H1 (cell line): ENCODE measurements at regions not wholly inside any gene's neighbourhood (a gene's known extent, or its start where the extent isn't known, plus 50 kb on each side); places are given as distances from the start of the nearest gene placed in this dataset.

Experiments used
- CTCF ChIA-PET: fragments of 300-600 bp; sonication (Branson Sonifier 250); formaldehyde crosslinking; loops from one replicate; lab custom pipeline; 2021; ENCODE audit not compliant: partially characterized antibody; lab: Charles Lee
- POLR2A ChIA-PET: fragments of 300-600 bp; sonication (Branson Sonifier 250); formaldehyde crosslinking; loops from one replicate; lab custom pipeline; 2021; ENCODE audit warnings: inconsistent platforms; ENCODE audit not compliant: partially characterized antibody; lab: Charles Lee
- DNase-seq, 2 experiments: peaks; one replicate each; pipeline versions ENCODE4 v3.0.0 to v3.0.0-alpha.2; 2010 to 2022; ENCODE audit warnings: low spot score in 2 of 2, low read depth in 1 of 2, mixed read lengths in 1 of 2
- FAIRE-seq: peaks from 2 replicates; lab custom pipeline; 2011; peaks lifted over from hg19 to GRCh38; lab: Jason Lieb, UNC
- H2AFZ ChIP-seq: 2 replicates; pipeline ENCODE4 v1.8.1; 2012; ENCODE audit warnings: low read length, inconsistent platforms
- H2AK5ac ChIP-seq: 2 replicates; pipeline ENCODE4 v1.6.1; 2013; ENCODE audit warnings: low read depth, low read length
- H2BK120ac ChIP-seq: replicated peaks from 2 replicates; pipeline ENCODE3; 2013; ENCODE audit warnings: low read depth, low read length, inconsistent platforms
- H2BK12ac ChIP-seq: 2 replicates; pipeline ENCODE4 v1.6.1; 2013; ENCODE audit warnings: low read depth, low read length
- H2BK15ac ChIP-seq: 2 replicates; pipeline ENCODE4 v1.6.1; 2013; ENCODE audit warnings: low read length
- H2BK20ac ChIP-seq: 2 replicates; pipeline ENCODE4 v1.6.1; 2013; ENCODE audit warnings: low read length
- H2BK5ac ChIP-seq: 2 replicates; pipeline ENCODE4 v1.6.1; 2013; ENCODE audit warnings: low read depth, low read length
- H3K14ac ChIP-seq: 2 replicates; pipeline ENCODE4 v1.6.1; 2013; ENCODE audit warnings: inconsistent platforms; ENCODE audit not compliant: insufficient read length
- H3K18ac ChIP-seq: 2 replicates; pipeline ENCODE4 v1.6.1; 2013; ENCODE audit warnings: low read length; ENCODE audit errors: extremely low read depth
- H3K23ac ChIP-seq: 2 replicates; pipeline ENCODE4 v1.6.1; 2013; ENCODE audit warnings: inconsistent platforms; ENCODE audit not compliant: insufficient read length
- H3K23me2 ChIP-seq: 2 replicates; pipeline ENCODE4 v1.6.1; 2013; ENCODE audit warnings: low read depth, low read length
- H3K27ac ChIP-seq: 2 replicates; pipeline ENCODE4 v1.6.1; 2011; ENCODE audit warnings: low read depth, low read length, inconsistent platforms
- H3K27me3 ChIP-seq, 4 experiments: replicated peaks in 1 of 4; 1 replicate in 1 of 4; 2 replicates in 3 of 4; pipeline versions ENCODE4 v1.6.1 to v1.8.1; 2011 to 2013; ENCODE audit warnings: low read length in 3 of 4, mild to moderate bottlenecking in 3 of 4, inconsistent platforms in 2 of 4, mixed read lengths in 2 of 4, moderate library complexity in 1 of 4; ENCODE audit not compliant: control insufficient read depth in 3 of 4, insufficient read depth in 3 of 4; ENCODE audit errors: extremely low read depth in 1 of 4
- H3K36me3 ChIP-seq, 4 experiments: 2 replicates each; pipeline versions ENCODE4 v1.6.1 to v1.8.1; 2011 to 2013; ENCODE audit warnings: mild to moderate bottlenecking in 4 of 4, low read length in 3 of 4, moderate library complexity in 2 of 4, control low read depth in 1 of 4, inconsistent platforms in 1 of 4; ENCODE audit not compliant: insufficient read depth in 4 of 4, control insufficient read depth in 2 of 4
- H3K4ac ChIP-seq: replicated peaks from 2 replicates; pipeline ENCODE3; 2013; ENCODE audit warnings: low read length, low read depth, mixed read lengths, inconsistent platforms; ENCODE audit not compliant: insufficient read length
- H3K4me1 ChIP-seq, 4 experiments: replicated peaks in 1 of 4; 1 replicate in 1 of 4; 2 replicates in 3 of 4; pipeline versions ENCODE4 v1.6.1 to v1.8.1; 2011 to 2013; ENCODE audit warnings: low read length in 3 of 4, inconsistent platforms in 2 of 4, mixed read lengths in 1 of 4; ENCODE audit not compliant: insufficient read depth in 4 of 4, control insufficient read depth in 3 of 4
- H3K4me2 ChIP-seq, 2 experiments: 2 replicates each; pipeline versions ENCODE4 v1.6.1 to v1.8.1; 2011 to 2013; ENCODE audit warnings: low read depth in 2 of 2, low read length in 2 of 2, control low read depth in 1 of 2, inconsistent platforms in 1 of 2, mild to moderate bottlenecking in 1 of 2; ENCODE audit not compliant: insufficient read depth in 1 of 2
- H3K4me3 ChIP-seq, 4 experiments: fragments of 200-600, 300-600 bp in 1 of 4; sonication (generic), shearing (Covaris generic), sonication (Bioruptor Twin) in 1 of 4; 2 replicates each; pipeline versions ENCODE4 v1.5.1 to v1.8.1; 2011 to 2016; ENCODE audit warnings: low read length in 4 of 4, low read depth in 3 of 4, control low read depth in 2 of 4, inconsistent platforms in 2 of 4, mild to moderate bottlenecking in 2 of 4, mixed read lengths in 1 of 4, moderate library complexity in 1 of 4; ENCODE audit not compliant: insufficient read depth in 2 of 4; ENCODE audit errors: extremely low read depth in 1 of 4
- H3K56ac ChIP-seq: replicated peaks from 2 replicates; pipeline ENCODE3; 2013; ENCODE audit warnings: low read depth, mild to moderate bottlenecking, mixed read lengths, low read length, inconsistent platforms; ENCODE audit not compliant: insufficient read length
- H3K79me1 ChIP-seq: 2 replicates; pipeline ENCODE4 v1.6.1; 2013; ENCODE audit warnings: low read depth, low read length, control low read depth
- H3K79me2 ChIP-seq, 2 experiments: 2 replicates each; pipeline versions ENCODE4 v1.6.1 to v1.8.1; 2012 to 2013; ENCODE audit warnings: low read length in 2 of 2, mild to moderate bottlenecking in 2 of 2, inconsistent platforms in 1 of 2; ENCODE audit not compliant: insufficient read depth in 2 of 2, control insufficient read depth in 1 of 2
- H3K9ac ChIP-seq, 4 experiments: replicated peaks in 1 of 4; 1 replicate in 1 of 4; 2 replicates in 3 of 4; pipeline versions ENCODE4 v1.6.1 to v1.8.1; 2011 to 2013; ENCODE audit warnings: low read depth in 3 of 4, low read length in 3 of 4, control low read depth in 2 of 4, mild to moderate bottlenecking in 2 of 4, moderate library complexity in 2 of 4, inconsistent platforms in 1 of 4; ENCODE audit errors: extremely low read depth in 1 of 4
- H3K9me3 ChIP-seq, 2 experiments: 2 replicates each; pipeline versions ENCODE4 v1.6.1 to v1.8.1; 2012 to 2013; ENCODE audit warnings: mild to moderate bottlenecking in 2 of 2, moderate library complexity in 2 of 2, control low read depth in 1 of 2, inconsistent platforms in 1 of 2, low read depth in 1 of 2, low read length in 1 of 2, mixed read lengths in 1 of 2; ENCODE audit not compliant: insufficient read depth in 2 of 2
- H4K20me1 ChIP-seq, 2 experiments: replicated peaks in 1 of 2; 2 replicates each; pipeline versions ENCODE3 to v1.8.1; 2011 to 2013; ENCODE audit warnings: inconsistent platforms in 2 of 2, low read length in 2 of 2, mild to moderate bottlenecking in 1 of 2; ENCODE audit not compliant: insufficient read depth in 2 of 2, control insufficient read depth in 1 of 2
- H4K5ac ChIP-seq: 2 replicates; pipeline ENCODE4 v1.6.1; 2013; ENCODE audit warnings: low read length, low read depth, mixed read lengths, inconsistent platforms; ENCODE audit not compliant: insufficient read length
- H4K8ac ChIP-seq: 2 replicates; pipeline ENCODE4 v1.8.0; 2013; ENCODE audit warnings: mild to moderate bottlenecking, moderate library complexity, low read length, inconsistent platforms; ENCODE audit not compliant: insufficient read depth; ENCODE audit errors: extremely low read depth
- H4K91ac ChIP-seq: replicated peaks from 2 replicates; pipeline ENCODE3; 2013; ENCODE audit warnings: low read length, mixed read lengths, inconsistent platforms; ENCODE audit not compliant: insufficient read length
- ASH2L ChIP-seq: fragments of 200-600, 300-600 bp; sonication (generic); IDR thresholded peaks from one replicate; pipeline ENCODE4 v1.7.1; 2017; ENCODE audit warnings: low read length
- ATF2 ChIP-seq: IDR thresholded peaks from 2 replicates; pipeline ENCODE4 v1.6.1; 2012; ENCODE audit warnings: low read length, inconsistent platforms
- BRCA1 ChIP-seq: IDR thresholded peaks from 2 replicates; pipeline ENCODE4 v1.6.1; 2012; ENCODE audit warnings: low read depth, low read length, improper control_type of control experiment
- CHD2 ChIP-seq: IDR thresholded peaks from 2 replicates; pipeline ENCODE4 v1.6.1; 2012; ENCODE audit warnings: low read length, improper control_type of control experiment
- CTCF ChIP-seq, 3 experiments: IDR thresholded peaks; 1 replicate in 2 of 3; 2 replicates in 1 of 3; pipeline versions ENCODE4 v1.5.1 to v1.6.1; 2011; ENCODE audit warnings: low read length in 3 of 3, mild to moderate bottlenecking in 3 of 3, inconsistent platforms in 2 of 3, low read depth in 1 of 3, moderate library complexity in 1 of 3; ENCODE audit not compliant: insufficient read depth in 1 of 3; ENCODE audit errors: control extremely low read depth in 1 of 3
- GABPA ChIP-seq: IDR thresholded peaks from 2 replicates; pipeline ENCODE4 v1.6.1; 2011; ENCODE audit warnings: mild to moderate bottlenecking, low read length, moderate library complexity, borderline replicate concordance; ENCODE audit not compliant: insufficient read depth
- JUND ChIP-seq: IDR thresholded peaks from 2 replicates; pipeline ENCODE4 v1.6.1; 2011; ENCODE audit warnings: mild to moderate bottlenecking, improper control_type of control experiment, low read length
- KDM4A ChIP-seq: IDR thresholded peaks from one replicate; pipeline ENCODE4 v1.7.1; 2012; ENCODE audit warnings: low read depth, mild to moderate bottlenecking, moderate library complexity, low read length, inconsistent platforms; ENCODE audit not compliant: severe bottlenecking
- MAX ChIP-seq: IDR thresholded peaks from 2 replicates; pipeline ENCODE4 v1.6.1; 2012; ENCODE audit warnings: inconsistent platforms
- POU5F1 ChIP-seq: IDR thresholded peaks from 2 replicates; pipeline ENCODE4 v1.6.1; 2011; ENCODE audit warnings: low read depth, mild to moderate bottlenecking, low read length, moderate library complexity
- SP4 ChIP-seq: IDR thresholded peaks from 2 replicates; pipeline ENCODE4 v1.6.1; 2012; ENCODE audit warnings: low read length, inconsistent platforms
- WGBS, 2 experiments: shearing (Covaris generic) in 1 of 2; methylation state at CpG; one replicate each; pipeline versions ENCODE4 v1.1.6 to v1.1.7; 2013 to 2015; ENCODE audit warnings: low lambda C conversion rate in 2 of 2, mixed read lengths in 2 of 2, inconsistent platforms in 1 of 2, low coverage in 1 of 2, missing lambda C conversion rate in 1 of 2; ENCODE audit not compliant: insufficient replicate concordance in 2 of 2, insufficient coverage in 1 of 2, insufficient read length in 1 of 2; ENCODE audit errors: extremely low coverage in 1 of 2, missing lambda C conversion rate in 1 of 2; 5-methylcytosine and 5-hydroxymethylcytosine counted together

- Histone ChIP-seq H3K14ac (no peak overlapping the region), H4K5ac (no peak overlapping the region), H4K20me1 (no peaks in the 10 kb centered on the region), H2AK5ac (no peak overlapping the region), H3K9me3 (no peaks in the 10 kb centered on the region), H3K27me3 (no peaks in the 10 kb centered on the region), H3K23me2 (no peaks in the 10 kb centered on the region; the same call in 1 of the 2 replicates), H2BK15ac (no peak overlapping the region), H2BK12ac (no peak overlapping the region), H3K4me2 (no peak overlapping the region), H3K27ac (no peak overlapping the region), H3K79me1 (no peaks in the 10 kb centered on the region), H2BK120ac (no peak overlapping the region), H2AFZ (no peak overlapping the region; the same call in 1 of the 2 replicates), H3K4me1 (no peaks in the 10 kb centered on the region), H2BK20ac (no peak overlapping the region), H3K36me3 (no peaks in the 10 kb centered on the region), H4K91ac (no peak overlapping the region), H3K9ac (no peak overlapping the region), H3K79me2 (no peaks in the 10 kb centered on the region), H3K23ac (no peak overlapping the region), H4K8ac (no peak overlapping the region), H3K4me3 (no peak overlapping the region), H3K18ac (no peak overlapping the region), H2BK5ac (no peak overlapping the region), H3K56ac (no peak overlapping the region), H3K4ac (no peak overlapping the region)
- CTCF ChIA-PET, result interaction anchor here (0.6 to 1.5 kb wide), 5 partner anchors 11 to 338 kb away, joined by 3 to 4 read pairs (median 3); no protein-coding TSS in a partner anchor
- 90% methylated on average over 6 of the region's 6 CpGs; no CpG with 5 or more reads in 1 of the 2 experiments for WGBS, 2 experiments
- DNase-seq, result no peak
- no peak for FAIRE-seq
- POLR2A ChIA-PET, result no interaction called here
- TF ChIP-seq ASH2L (no peak), JUND (no peak), ATF2 (no peak), POU5F1 (no peak), BRCA1 (no peak), GABPA (no peak), CHD2 (no peak), SP4 (no peak), MAX (no peak), KDM4A (no peak), CTCF (IDR thresholded peaks at IDR 0.05; ENCODE audit: control extremely low read depth in 1 of 3, insufficient read depth in 1 of 3, low read depth in 1 of 3, low read length in 3 of 3) (no peak)
Measured at GRCh38 chr10:28839600-28840007, 162.3 kb downstream of the BAMBI start.
